Frontal cortex (tissue), 3 donors: ENCODE measurements at regions not wholly inside any gene's neighbourhood (a gene's known extent, or its start where the extent isn't known, plus 50 kb on each side); places are given as distances from the start of the nearest gene placed in this dataset.
A peak's percentile ranks its signal among the peaks of the same experiment; 100 is the strongest.

Experiments
- DNase-seq, 2 donors: peaks; one replicate each; pipeline ENCODE4 v3.0.0; 2012; ENCODE audit warnings: low spot score in 2 of 2
- FAIRE-seq: peaks from 2 replicates; lab custom pipeline; 2012; peaks lifted over from hg19 to GRCh38; lab: Jason Lieb, UNC
- donor health status: control.
- donor health status: control.
- donor health status: control.

GRCh38 chr1:25084407-25084806 is 147.9 kb downstream of the SYF2 start:
- FAIRE-seq = no peak
- no peak for DNase-seq

- FAIRE-seq (no peak), DNase-seq (no peak)
Observed at GRCh38 chr1:25083481-25084345, 148.6 kb downstream of the SYF2 start.

- no peak for DNase-seq
- no peak for FAIRE-seq
Observed at GRCh38 chr1:25082995-25083394, 149.3 kb downstream of the SYF2 start.

- DNase-seq (no peak), FAIRE-seq (no peak)
Observed at GRCh38 chr1:25082216-25082899, 149.9 kb downstream of the SYF2 start.

GRCh38 chr1:25081496-25081895 is 150.8 kb downstream of the SYF2 start:
- DNase-seq (no peak), FAIRE-seq (no peak)

- no peak for FAIRE-seq
Observed at GRCh38 chr1:25080294-25081209, 150.5 kb upstream of the RUNX3 start.

GRCh38 chr1:25079048-25079447 is 149.0 kb upstream of the RUNX3 start:
- FAIRE-seq (peak; percentile 48), DNase-seq (no peak)

More at GRCh38 chr1:25080294-25081209, 150.5 kb upstream of the RUNX3 start:
- DNase-seq = no peak

GRCh38 chr1:25074351-25075227 is 144.5 kb upstream of the RUNX3 start:
- no peak for DNase-seq
- no peak for FAIRE-seq

GRCh38 chr1:25073640-25074270 is 143.7 kb upstream of the RUNX3 start:
- FAIRE-seq = no peak
- DNase-seq = no peak

GRCh38 chr1:25072461-25072860 is 142.4 kb upstream of the RUNX3 start:
- FAIRE-seq (no peak), DNase-seq (no peak)

- DNase-seq (no peak), FAIRE-seq (no peak)
Observed at GRCh38 chr1:25068829-25069228, 138.8 kb upstream of the RUNX3 start.

- DNase-seq (no peak), FAIRE-seq (no peak)
Observed at GRCh38 chr1:25068316-25068715, 138.2 kb upstream of the RUNX3 start.

GRCh38 chr1:25067518-25068251 is 137.6 kb upstream of the RUNX3 start:
- FAIRE-seq = no peak

GRCh38 chr1:25066731-25067517 is 136.8 kb upstream of the RUNX3 start:
- FAIRE-seq = no peak
- DNase-seq = no peak

More at GRCh38 chr1:25067518-25068251, 137.6 kb upstream of the RUNX3 start:
- DNase-seq = no peak

- FAIRE-seq = no peak
- no peak for DNase-seq
Observed at GRCh38 chr1:25066256-25066655, 136.2 kb upstream of the RUNX3 start.

- FAIRE-seq (no peak), DNase-seq (peak in 1 of 2 donors; percentile 52)
Observed at GRCh38 chr1:25065795-25066238, 135.7 kb upstream of the RUNX3 start.

- no peak for FAIRE-seq
- DNase-seq = no peak
Observed at GRCh38 chr1:25065321-25065721, 135.2 kb upstream of the RUNX3 start.
